Thyroid gland (tissue), 4 donors: ENCODE measurements at regions not wholly inside any gene's neighbourhood (a gene's known extent, or its start where the extent isn't known, plus 50 kb on each side); places are given as distances from the start of the nearest gene placed in this dataset.
"Not testable (repeated sequence)": the region's sequence is repeated elsewhere in the genome, so short reads cannot be mapped to it uniquely, and the experiment has no call there.

Experiments used
- DNase-seq, 2 donors: peaks; one replicate each; pipeline ENCODE4 v3.0.0-alpha.2; 2019
- H3K27ac ChIP-seq, 3 donors: fragments of 200-600 bp; sonication (generic); 1 replicate in 2 of 3; 2 replicates in 1 of 3; pipeline ENCODE4 v1.5.1; 2016 to 2019; ENCODE audit warnings: mild to moderate bottlenecking in 1 of 3, moderate library complexity in 1 of 3
- H3K27me3 ChIP-seq: fragments of 200-600 bp; sonication (generic); one replicate; pipeline ENCODE4 v1.5.1; 2019
- H3K36me3 ChIP-seq, 2 donors: fragments of 200-600 bp; sonication (generic); one replicate each; pipeline ENCODE4 v1.5.1; 2016 to 2019
- H3K4me1 ChIP-seq, 2 donors: fragments of 200-600 bp; sonication (generic); one replicate each; pipeline ENCODE4 v1.5.1; 2017 to 2019
- H3K4me3 ChIP-seq, 3 donors: fragments of 200-600 bp; sonication (generic); replicated peaks in 1 of 3; 1 replicate in 2 of 3; 2 replicates in 1 of 3; pipeline ENCODE4 v1.5.1; 2016; ENCODE audit warnings: mild to moderate bottlenecking in 1 of 3
- H3K9me3 ChIP-seq: fragments of 200-600 bp; sonication (generic); one replicate; pipeline ENCODE4 v1.5.1; 2017
- POLR2A ChIP-seq, 2 donors: fragments of 450-650 bp; IDR thresholded peaks; one replicate each; pipeline ENCODE4 v1.6.1; 2017; ENCODE audit warnings: antibody characterized with exemption in 2 of 2, mild to moderate bottlenecking in 2 of 2, moderate library complexity in 1 of 2
- WGBS, 2 donors: methylation state at CpG; one replicate each; pipeline ENCODE4 v1.1.5; 2017; 5-methylcytosine and 5-hydroxymethylcytosine counted together
- intact Hi-C: fragments of 100-400 bp; cut with DNase I; formaldehyde crosslinking; loops from one replicate; pipeline ENCODE4 v1.15.1; 2023
- TF ChIP-seq, protein P1 (sequence below), 6 experiments: fragments of 200-600 bp in 3 of 6; fragments of 450-650 bp in 3 of 6; sonication (generic) in 3 of 6; IDR thresholded peaks; one replicate each; pipeline ENCODE4 v1.5.1; 2016 to 2019; ENCODE audit warnings: antibody characterized with exemption in 6 of 6, mild to moderate bottlenecking in 2 of 6, inconsistent platforms in 1 of 6, moderate library complexity in 1 of 6

DNA sequence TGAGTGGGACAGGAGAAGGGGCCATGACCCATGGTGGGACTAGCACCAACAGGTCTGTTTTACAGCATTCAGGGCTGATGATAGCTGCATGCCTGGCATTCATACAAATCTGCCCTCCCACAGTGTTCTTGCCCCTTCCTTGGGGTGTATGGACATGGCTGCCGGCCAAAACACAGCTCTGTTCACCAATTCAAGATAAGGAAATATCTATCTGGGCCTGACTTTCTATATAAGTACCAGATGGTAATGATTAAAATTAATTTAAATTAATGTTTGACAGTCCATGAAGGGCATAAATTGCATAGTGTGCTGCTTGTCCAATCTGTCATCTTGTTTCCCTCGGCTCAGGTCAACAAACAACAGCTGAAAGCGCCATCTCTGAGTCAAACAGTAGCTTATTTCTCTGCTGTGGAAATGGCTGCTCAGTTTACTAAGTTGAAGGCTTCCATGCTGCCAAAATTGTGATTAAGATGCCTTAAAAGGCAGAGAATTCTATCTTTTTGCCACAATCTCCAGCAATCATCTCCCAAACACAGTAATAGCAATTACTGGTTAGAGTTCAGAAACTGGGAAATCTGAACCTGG, 67.0 kb upstream of the TSPAN7 start:
- H3K36me3 ChIP-seq, result no peaks in the 10 kb centered on the region
- no peak for DNase-seq
- intact Hi-C loops, result no loop called here
- no peak overlapping the region for H3K27ac ChIP-seq
- no peak for TF ChIP-seq POLR2A (IDR thresholded peaks at IDR 0.05)
- no peak overlapping the region for H3K4me3 ChIP-seq
- WGBS, 2 donors, result 90 to 92% methylated on average over 3 of the region's 3 CpGs
- no peaks in the 10 kb centered on the region for H3K9me3 ChIP-seq
- no peaks in the 10 kb centered on the region for H3K27me3 ChIP-seq
- H3K4me1 ChIP-seq, result peaks cover 3 to 11% of the 10 kb centered on the region in 2 donors

DNA sequence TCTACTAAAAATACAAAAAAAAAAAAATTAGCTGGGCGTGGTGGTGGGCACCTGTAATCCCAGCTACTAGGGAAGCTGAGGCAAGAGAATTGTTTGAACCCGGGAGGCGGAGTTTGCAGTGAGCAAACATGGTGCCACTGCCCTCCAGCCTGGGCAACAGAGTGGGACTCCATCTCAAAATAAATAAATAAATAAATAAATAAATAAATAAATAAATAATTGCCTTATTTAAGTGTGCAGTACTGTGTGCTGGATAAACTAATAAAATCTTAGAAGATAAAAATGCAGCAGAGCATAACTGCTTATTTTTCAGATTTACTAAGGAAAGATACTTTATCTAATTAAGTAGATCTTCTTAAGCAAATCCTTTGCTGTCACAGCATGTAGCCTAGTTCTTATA, 61.7 kb upstream of the TSPAN7 start:
- WGBS, 2 donors, result 93 to 98% methylated on average over 3 of the region's 3 CpGs
- H3K27me3 ChIP-seq, H3K36me3 ChIP-seq, DNase-seq, H3K4me1 ChIP-seq, H3K9me3 ChIP-seq, H3K4me3 ChIP-seq, H3K27ac ChIP-seq, intact Hi-C loops: not testable (repeated sequence)

DNA sequence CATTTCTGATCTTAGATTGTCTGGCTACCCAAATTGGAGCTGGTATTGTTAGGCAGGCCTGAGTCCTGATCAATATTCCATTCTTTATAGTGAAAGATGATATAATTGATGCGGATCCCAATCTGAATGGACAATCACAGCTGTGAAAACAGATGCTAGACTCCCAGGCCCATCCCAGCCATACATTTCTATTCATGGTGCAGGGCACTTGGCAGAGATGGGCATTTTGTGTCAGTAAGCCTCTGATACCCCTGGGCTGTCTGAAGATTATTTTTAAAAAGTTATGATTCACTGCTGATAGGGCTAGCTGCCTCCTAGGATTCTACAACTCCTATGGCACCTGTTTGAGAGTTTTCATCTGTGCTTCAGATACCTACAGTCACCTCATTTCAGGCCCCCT, 61.2 kb upstream of the TSPAN7 start:
- H3K4me3 ChIP-seq, result no peak overlapping the region
- no peaks in the 10 kb centered on the region for H3K36me3 ChIP-seq
- no peaks in the 10 kb centered on the region for H3K27me3 ChIP-seq
- TF ChIP-seq POLR2A (IDR thresholded peaks at IDR 0.05), result no peak
- TF ChIP-seq, protein P1, sequence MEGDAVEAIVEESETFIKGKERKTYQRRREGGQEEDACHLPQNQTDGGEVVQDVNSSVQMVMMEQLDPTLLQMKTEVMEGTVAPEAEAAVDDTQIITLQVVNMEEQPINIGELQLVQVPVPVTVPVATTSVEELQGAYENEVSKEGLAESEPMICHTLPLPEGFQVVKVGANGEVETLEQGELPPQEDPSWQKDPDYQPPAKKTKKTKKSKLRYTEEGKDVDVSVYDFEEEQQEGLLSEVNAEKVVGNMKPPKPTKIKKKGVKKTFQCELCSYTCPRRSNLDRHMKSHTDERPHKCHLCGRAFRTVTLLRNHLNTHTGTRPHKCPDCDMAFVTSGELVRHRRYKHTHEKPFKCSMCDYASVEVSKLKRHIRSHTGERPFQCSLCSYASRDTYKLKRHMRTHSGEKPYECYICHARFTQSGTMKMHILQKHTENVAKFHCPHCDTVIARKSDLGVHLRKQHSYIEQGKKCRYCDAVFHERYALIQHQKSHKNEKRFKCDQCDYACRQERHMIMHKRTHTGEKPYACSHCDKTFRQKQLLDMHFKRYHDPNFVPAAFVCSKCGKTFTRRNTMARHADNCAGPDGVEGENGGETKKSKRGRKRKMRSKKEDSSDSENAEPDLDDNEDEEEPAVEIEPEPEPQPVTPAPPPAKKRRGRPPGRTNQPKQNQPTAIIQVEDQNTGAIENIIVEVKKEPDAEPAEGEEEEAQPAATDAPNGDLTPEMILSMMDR (IDR thresholded peaks at IDR 0.05), result no peak
- no peaks in the 10 kb centered on the region for H3K4me1 ChIP-seq
- no peaks in the 10 kb centered on the region for H3K9me3 ChIP-seq
- intact Hi-C loops, result no loop called here
- DNase-seq, result no peak
- no peak overlapping the region for H3K27ac ChIP-seq
- 70 to 92% methylated on average over 1 of the region's 1 CpG for WGBS, 2 donors

DNA sequence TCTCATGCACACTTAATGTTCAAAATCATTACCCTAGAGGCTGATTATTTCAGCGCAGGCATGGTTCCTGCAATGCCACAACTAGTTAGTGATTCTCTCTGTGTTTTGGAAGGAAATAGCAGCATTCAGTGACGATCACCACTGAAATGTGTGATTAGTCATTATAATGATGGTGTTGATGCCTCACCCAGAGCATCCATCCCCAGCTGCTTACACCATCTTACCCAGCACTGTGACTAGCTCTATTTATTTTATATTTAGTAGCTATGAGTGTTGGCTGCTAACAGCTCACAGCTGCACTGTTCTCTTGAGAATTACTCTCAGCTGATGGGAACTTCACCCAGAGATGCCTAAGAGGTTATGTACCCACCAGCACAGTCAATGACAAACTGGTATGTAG, 60.5 kb upstream of the TSPAN7 start:
- no peak for DNase-seq
- intact Hi-C loops, result no loop called here
- 62 to 85% methylated on average over 2 of the region's 2 CpGs for WGBS, 2 donors

DNA sequence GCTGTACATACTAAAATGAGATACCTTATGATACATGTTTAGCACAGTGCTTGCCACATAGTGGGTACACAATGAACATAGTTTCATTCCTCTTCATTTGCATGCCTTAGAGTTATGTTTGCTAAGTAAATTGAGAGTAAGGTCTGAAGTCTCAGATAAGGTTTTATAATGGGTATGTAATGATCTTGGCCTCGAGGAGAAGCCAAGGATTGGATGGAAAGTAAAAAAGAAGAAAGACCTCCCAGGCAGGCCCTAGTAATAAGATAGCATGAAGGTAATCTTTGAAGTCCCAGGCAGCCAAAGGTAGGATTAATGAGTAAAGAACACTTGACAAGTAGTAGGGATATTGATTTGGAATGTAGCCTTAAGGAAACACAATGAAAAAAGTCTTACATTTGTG, 55.8 kb upstream of the TSPAN7 start:
- no peak for DNase-seq
- no peak for TF ChIP-seq POLR2A (IDR thresholded peaks at IDR 0.05)
- TF ChIP-seq, protein P1 (IDR thresholded peaks at IDR 0.05), result no peak
- 62 to 75% methylated on average over 1 of the region's 1 CpG for WGBS, 2 donors
- no peak overlapping the region for H3K4me3 ChIP-seq
- H3K4me1 ChIP-seq, result no peaks in the 10 kb centered on the region
- no peak overlapping the region for H3K27ac ChIP-seq
- no peaks in the 10 kb centered on the region for H3K9me3 ChIP-seq
- intact Hi-C loops, result no loop called here
- H3K36me3 ChIP-seq, result no peaks in the 10 kb centered on the region
- no peaks in the 10 kb centered on the region for H3K27me3 ChIP-seq

More for the DNA sequence above, 60.5 kb upstream of the TSPAN7 start:
- Histone ChIP-seq H3K27me3 (no peaks in the 10 kb centered on the region), H3K4me3 (no peak overlapping the region), H3K27ac (no peak overlapping the region), H3K36me3 (no peaks in the 10 kb centered on the region), H3K9me3 (no peaks in the 10 kb centered on the region), H3K4me1 (no peaks in the 10 kb centered on the region)
- TF ChIP-seq, protein P1 (IDR thresholded peaks at IDR 0.05), result no peak
- TF ChIP-seq POLR2A (IDR thresholded peaks at IDR 0.05), result no peak
